SK-N-MC (cell line): ENCODE measurements at regions not wholly inside any gene's neighbourhood (a gene's known extent, or its start where the extent isn't known, plus 50 kb on each side); places are given as distances from the start of the nearest gene placed in this dataset.

Source experiments
- EZH2 ChIP-seq: fragments of 200-600 bp; sonication (generic); IDR thresholded peaks from one replicate; pipeline ENCODE4 v1.6.1; 2017; ENCODE audit warnings: antibody characterized with exemption
- FOXP2 ChIP-seq: optimal IDR thresholded peaks from 2 replicates; pipeline ENCODE3; 2011; ENCODE audit warnings: mild to moderate bottlenecking, moderate library complexity; ENCODE audit not compliant: insufficient read depth; ENCODE audit errors: extremely low read length, control extremely low read depth
- POLR2AphosphoS5 ChIP-seq: IDR thresholded peaks from 2 replicates; pipeline ENCODE4 v1.6.1; 2012; ENCODE audit warnings: mild to moderate bottlenecking, low read depth, low read length, borderline replicate concordance

DNA sequence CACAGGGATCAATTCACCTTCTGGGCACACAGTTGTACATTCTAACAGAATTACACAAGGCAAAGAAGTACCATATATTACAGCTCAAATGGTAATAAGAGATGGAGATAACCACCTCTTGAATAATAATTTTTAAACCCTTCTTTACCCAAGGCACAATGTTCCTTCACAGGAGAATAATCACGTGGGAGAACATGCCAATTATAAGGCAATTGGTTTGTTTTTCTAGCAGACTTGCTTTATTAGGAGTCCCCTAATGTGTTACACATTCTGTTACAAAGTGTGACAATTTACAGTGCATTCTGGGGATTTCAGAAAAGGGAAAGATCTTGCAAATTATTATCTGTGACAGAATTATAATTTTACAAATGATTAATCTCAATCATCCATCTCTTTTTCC is 380.3 kb downstream of the RND3 start:
- no peak for TF ChIP-seq EZH2
- TF ChIP-seq POLR2AphosphoS5 = no peak
- no peak for TF ChIP-seq FOXP2
